LNCAP (cell line): ENCODE measurements at regions not wholly inside any gene's neighbourhood (a gene's known extent, or its start where the extent isn't known, plus 50 kb on each side); places are given as distances from the start of the nearest gene placed in this dataset.

Experiments
- TF ChIP-seq, protein P1 (sequence below): fragments of 450-650 bp; IDR thresholded peaks from 2 replicates; pipeline ENCODE4 v1.5.1; 2017; ENCODE audit warnings: mild to moderate bottlenecking

DNA sequence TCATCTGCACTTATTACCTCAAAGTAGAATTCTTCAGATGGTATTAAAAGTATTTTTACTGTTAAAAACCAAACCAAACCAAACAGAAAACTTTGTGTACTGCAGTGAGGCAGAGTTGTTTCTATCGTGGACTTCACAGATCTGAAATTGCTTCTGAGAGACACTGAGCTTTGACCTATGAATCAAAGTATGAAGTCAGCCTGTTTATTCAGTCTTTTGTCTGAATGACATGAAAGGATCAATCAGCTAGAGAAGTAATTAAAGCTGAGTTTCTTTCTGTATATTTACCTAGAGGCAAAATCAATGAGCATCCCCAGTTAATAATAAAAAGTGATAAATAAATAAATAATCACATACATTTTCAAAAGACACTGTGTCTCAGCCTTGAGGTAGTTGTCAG, 2121.0 kb downstream of the PCDH7 start:
- TF ChIP-seq, protein P1, sequence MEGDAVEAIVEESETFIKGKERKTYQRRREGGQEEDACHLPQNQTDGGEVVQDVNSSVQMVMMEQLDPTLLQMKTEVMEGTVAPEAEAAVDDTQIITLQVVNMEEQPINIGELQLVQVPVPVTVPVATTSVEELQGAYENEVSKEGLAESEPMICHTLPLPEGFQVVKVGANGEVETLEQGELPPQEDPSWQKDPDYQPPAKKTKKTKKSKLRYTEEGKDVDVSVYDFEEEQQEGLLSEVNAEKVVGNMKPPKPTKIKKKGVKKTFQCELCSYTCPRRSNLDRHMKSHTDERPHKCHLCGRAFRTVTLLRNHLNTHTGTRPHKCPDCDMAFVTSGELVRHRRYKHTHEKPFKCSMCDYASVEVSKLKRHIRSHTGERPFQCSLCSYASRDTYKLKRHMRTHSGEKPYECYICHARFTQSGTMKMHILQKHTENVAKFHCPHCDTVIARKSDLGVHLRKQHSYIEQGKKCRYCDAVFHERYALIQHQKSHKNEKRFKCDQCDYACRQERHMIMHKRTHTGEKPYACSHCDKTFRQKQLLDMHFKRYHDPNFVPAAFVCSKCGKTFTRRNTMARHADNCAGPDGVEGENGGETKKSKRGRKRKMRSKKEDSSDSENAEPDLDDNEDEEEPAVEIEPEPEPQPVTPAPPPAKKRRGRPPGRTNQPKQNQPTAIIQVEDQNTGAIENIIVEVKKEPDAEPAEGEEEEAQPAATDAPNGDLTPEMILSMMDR = no peak

DNA sequence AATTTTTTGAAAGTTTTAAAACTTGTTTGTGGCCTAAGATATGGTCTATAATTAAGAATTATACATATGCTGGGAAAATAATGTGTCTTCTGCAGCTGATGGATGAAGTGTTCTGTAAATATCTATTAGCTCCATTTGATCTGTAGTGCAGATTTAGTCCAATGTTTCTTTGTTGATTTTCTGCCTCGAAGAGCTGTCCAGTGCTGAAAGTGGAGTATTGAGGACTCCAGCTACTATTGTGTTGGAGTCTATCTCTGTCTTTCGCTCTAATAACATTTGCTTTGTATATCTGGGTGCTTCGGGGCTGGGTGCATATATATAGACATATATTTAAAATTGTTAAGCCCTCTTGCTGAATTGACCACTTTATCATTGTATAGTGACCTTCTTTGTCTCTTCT, 2127.3 kb downstream of the PCDH7 start:
- TF ChIP-seq, protein P1 = no peak

DNA sequence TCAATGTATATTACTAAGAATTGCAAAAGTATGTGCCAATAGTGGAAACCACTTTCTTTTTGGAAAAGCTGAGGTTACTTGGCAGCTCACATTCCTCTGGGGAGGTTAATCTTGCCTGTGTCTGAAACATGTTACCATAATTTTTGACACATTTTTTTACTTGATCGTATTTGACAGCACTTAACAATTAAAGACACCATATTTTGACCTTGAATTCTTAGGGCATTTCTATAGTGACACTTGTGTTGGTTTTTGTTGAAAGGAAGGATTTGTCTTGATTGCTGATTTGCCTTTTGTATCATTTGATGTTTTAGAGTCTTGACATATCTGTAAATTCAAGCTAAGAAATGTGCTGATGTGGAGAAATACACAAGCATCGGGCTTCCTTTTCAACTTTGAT, 2135.5 kb downstream of the PCDH7 start:
- TF ChIP-seq, protein P1 = no peak

DNA sequence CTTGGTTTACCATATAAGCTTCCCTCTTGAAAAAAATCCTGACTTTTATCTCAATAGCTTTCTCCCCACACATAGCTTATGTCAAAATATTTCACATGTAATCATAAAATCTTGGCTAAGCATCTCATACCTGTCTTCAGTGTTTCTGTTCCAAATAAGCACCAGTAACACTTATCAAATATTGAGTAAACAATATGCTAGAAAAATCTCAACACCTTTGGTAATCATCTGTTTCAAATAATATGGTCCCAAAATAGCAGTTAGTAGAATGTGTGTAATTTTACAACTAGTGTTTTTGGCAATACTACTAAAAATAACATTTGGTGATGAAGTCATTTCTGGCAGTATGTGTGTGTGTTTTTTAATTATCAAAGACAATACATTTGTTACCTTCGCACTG, 2138.2 kb downstream of the PCDH7 start:
- TF ChIP-seq, protein P1 = no peak

DNA sequence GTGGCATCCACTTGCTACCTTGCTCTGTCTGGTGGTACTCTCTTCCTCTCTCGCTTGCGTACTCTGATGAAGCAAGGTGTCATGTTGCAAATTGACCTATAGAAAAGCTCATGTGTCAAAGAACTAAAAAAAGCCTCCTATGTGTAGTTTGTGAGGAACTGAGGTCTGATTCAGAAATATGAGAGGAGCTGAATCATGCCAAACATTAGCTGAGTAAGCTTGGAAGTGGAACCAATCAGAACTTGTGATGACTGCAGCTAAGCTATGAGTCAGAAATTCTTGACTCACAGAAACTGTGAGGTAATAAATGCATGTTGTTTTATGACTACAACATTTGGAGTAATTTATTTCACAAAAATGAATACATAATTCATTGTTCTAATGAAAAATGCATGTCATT, 2138.8 kb downstream of the PCDH7 start:
- TF ChIP-seq, protein P1 = no peak

DNA sequence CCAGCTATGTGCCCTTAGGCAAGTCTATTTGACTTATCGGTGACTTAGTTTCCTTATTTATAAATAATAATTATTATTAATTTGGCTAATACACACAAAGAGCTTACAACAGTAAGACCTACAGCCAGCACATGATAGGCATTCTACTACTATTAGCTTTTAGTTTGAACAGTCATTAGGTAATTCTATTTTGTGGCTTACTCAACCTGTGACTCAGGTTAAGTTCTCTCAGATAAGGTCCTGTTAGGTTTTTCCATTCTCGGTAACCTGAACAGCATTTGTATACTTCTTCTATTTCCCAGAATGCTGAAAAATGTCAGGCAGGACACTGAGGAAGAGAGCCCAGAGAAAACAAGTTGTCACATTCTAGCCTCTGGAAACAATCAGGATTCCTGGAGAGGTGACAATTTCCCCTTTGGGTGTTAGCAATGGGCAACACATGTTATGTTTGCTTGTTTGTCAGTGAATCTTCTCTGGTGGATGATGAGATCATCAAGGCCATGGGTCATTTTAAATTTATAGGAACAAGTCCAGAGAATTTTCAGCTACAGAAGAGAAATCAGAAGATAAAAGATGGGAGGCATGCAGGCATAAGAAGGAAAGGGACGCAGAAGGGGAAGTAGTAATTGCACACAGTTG, 2144.7 kb downstream of the PCDH7 start:
- TF ChIP-seq, protein P1 = no peak

DNA sequence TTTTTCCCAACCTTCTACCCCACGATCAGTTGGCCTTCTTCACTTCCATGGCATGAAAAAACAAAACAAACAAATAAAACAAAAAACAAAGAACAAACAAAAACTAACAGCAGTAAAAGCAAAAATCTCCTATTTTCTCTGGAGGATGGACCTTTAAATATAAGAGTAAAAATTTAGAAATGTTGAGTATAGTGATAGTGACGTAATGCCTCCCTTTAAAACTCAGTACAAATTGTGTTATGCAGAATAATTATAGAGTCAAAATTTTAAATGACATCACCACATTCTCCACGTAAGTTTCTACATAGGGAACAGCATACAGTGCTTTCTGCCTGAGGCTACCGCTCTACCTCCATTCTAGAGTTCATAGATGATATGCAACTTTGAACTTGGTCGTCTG, 2156.4 kb downstream of the PCDH7 start:
- TF ChIP-seq, protein P1 = no peak

DNA sequence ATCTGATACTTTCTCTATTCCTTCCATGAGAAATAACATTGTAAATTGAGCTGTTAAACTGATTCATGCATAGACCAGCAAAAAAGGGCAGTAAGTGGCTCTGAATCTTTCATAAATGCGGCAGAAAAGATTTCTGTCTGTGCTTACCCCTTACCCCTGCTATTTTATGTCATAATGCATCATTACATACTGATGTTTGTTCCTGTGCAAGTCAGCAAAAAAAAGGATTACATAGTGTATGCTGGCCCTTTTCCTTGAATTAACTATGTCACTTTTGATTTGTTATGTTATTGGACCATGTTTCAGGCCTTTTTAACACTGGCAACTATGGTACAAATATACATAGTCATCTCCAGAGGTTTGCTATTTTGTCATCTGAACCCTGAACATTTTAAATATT, 2159.7 kb downstream of the PCDH7 start:
- TF ChIP-seq, protein P1 = no peak
